Ishikawa (cell line): ENCODE measurements at regions not wholly inside any gene's neighbourhood (a gene's known extent, or its start where the extent isn't known, plus 50 kb on each side); places are given as distances from the start of the nearest gene placed in this dataset.
A peak's percentile ranks its signal among the peaks of the same experiment; 100 is the strongest.

Experiments used
- CEBPB ChIP-seq: IDR thresholded peaks from 2 replicates; pipeline ENCODE4 v1.6.1; 2012
- CREB1 ChIP-seq: IDR thresholded peaks from 2 replicates; pipeline ENCODE4 v1.6.1; 2012; ENCODE audit warnings: low read depth
- EGR1 ChIP-seq: IDR thresholded peaks from 2 replicates; pipeline ENCODE4 v1.6.1; 2012
- EP300 ChIP-seq: IDR thresholded peaks from 2 replicates; pipeline ENCODE4 v1.6.1; 2012; ENCODE audit warnings: borderline replicate concordance
- FOXM1 ChIP-seq: IDR thresholded peaks from 2 replicates; pipeline ENCODE4 v1.6.1; 2012; ENCODE audit warnings: low read depth, borderline replicate concordance
- MAX ChIP-seq: IDR thresholded peaks from 2 replicates; pipeline ENCODE4 v1.6.1; 2012
- NFIC ChIP-seq: IDR thresholded peaks from 2 replicates; pipeline ENCODE4 v1.6.1; 2012
- RAD21 ChIP-seq: IDR thresholded peaks from 2 replicates; pipeline ENCODE4 v1.6.1; 2012; ENCODE audit warnings: low read depth
- TAF1 ChIP-seq: IDR thresholded peaks from 2 replicates; pipeline ENCODE4 v1.6.1; 2012; ENCODE audit warnings: low read depth, mild to moderate bottlenecking
- TCF12 ChIP-seq: IDR thresholded peaks from 2 replicates; pipeline ENCODE4 v1.6.1; 2012; ENCODE audit warnings: low read depth
- TEAD4 ChIP-seq: IDR thresholded peaks from 2 replicates; pipeline ENCODE4 v1.6.1; 2012
- USF1 ChIP-seq: IDR thresholded peaks from 2 replicates; pipeline ENCODE4 v1.6.1; 2012
- YY1 ChIP-seq: IDR thresholded peaks from 2 replicates; pipeline ENCODE4 v1.6.1; 2012; ENCODE audit warnings: low read depth
- ZBTB7A ChIP-seq: IDR thresholded peaks from 2 replicates; pipeline ENCODE4 v1.6.1; 2012; ENCODE audit warnings: low read depth
- TF ChIP-seq, protein P1 (sequence below): IDR thresholded peaks from 2 replicates; pipeline ENCODE4 v1.6.1; 2012; ENCODE audit warnings: low read depth, mild to moderate bottlenecking

DNA sequence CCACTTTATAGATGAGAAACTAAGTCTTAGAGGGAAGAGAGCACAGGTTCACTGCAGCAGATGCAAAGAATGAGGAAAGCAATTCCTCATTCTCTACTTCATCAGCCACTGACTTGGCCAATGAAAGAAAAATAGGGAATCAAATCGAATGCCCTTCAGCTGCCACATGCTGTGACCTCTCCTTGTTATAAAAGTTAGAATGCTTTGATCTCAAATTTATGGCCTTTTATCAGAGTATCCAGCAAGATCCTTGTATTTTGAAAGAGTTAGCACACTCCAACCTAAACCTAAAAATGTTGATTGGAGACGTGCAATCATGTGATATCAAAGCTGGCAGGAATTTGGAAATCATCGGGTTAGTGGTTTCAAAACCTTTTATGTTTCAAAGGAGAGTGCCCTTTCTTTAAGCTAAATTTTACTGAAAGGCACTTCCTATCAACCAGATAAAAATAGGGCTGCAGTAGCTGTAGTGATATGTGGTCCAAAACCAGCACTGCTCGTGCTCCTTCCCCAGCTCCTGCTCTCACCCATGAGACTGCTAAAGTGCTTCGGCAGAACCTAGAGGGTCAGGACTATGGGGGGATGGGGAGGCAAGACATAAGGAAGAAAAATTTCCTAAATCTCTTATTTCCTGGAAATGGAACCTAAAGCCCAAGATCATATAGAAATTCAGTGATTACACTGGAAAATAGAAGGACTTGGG lies 617.0 kb downstream of the PYDC2 start:
- no peak for TF ChIP-seq FOXM1
- no peak for TF ChIP-seq EP300
- TF ChIP-seq, protein P1, sequence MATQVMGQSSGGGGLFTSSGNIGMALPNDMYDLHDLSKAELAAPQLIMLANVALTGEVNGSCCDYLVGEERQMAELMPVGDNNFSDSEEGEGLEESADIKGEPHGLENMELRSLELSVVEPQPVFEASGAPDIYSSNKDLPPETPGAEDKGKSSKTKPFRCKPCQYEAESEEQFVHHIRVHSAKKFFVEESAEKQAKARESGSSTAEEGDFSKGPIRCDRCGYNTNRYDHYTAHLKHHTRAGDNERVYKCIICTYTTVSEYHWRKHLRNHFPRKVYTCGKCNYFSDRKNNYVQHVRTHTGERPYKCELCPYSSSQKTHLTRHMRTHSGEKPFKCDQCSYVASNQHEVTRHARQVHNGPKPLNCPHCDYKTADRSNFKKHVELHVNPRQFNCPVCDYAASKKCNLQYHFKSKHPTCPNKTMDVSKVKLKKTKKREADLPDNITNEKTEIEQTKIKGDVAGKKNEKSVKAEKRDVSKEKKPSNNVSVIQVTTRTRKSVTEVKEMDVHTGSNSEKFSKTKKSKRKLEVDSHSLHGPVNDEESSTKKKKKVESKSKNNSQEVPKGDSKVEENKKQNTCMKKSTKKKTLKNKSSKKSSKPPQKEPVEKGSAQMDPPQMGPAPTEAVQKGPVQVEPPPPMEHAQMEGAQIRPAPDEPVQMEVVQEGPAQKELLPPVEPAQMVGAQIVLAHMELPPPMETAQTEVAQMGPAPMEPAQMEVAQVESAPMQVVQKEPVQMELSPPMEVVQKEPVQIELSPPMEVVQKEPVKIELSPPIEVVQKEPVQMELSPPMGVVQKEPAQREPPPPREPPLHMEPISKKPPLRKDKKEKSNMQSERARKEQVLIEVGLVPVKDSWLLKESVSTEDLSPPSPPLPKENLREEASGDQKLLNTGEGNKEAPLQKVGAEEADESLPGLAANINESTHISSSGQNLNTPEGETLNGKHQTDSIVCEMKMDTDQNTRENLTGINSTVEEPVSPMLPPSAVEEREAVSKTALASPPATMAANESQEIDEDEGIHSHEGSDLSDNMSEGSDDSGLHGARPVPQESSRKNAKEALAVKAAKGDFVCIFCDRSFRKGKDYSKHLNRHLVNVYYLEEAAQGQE = no peak
- TF ChIP-seq YY1 = no peak
- no peak for TF ChIP-seq TAF1
- no peak for TF ChIP-seq USF1
- TF ChIP-seq MAX = no peak
- TF ChIP-seq CREB1 = no peak
- no peak for TF ChIP-seq EGR1
- TF ChIP-seq NFIC = no peak
- TF ChIP-seq RAD21 = no peak
- TF ChIP-seq ZBTB7A = no peak
- no peak for TF ChIP-seq TCF12
- TF ChIP-seq TEAD4 = no peak
- no peak for TF ChIP-seq CEBPB

- TF ChIP-seq MAX (peak; percentile 25; the same call in 1 of the 2 replicates), ZBTB7A (no peak), EGR1 (no peak), TAF1 (no peak), TCF12 (peak; percentile 66), NFIC (peak; percentile 81), CEBPB (no peak), CREB1 (no peak), EP300 (peak; percentile 35; the same call in 1 of the 2 replicates), RAD21 (no peak), USF1 (no peak), TEAD4 (no peak), FOXM1 (no peak), YY1 (peak; percentile 48; the same call in 1 of the 2 replicates)
- TF ChIP-seq, protein P1 = no peak
Measured at GRCh38 chr3:192079098-192079497, 618.1 kb downstream of the PYDC2 start.

GRCh38 chr3:192080336-192080735 lies 619.4 kb downstream of the PYDC2 start:
- TF ChIP-seq EP300 = no peak
- no peak for TF ChIP-seq YY1
- no peak for TF ChIP-seq EGR1

DNA sequence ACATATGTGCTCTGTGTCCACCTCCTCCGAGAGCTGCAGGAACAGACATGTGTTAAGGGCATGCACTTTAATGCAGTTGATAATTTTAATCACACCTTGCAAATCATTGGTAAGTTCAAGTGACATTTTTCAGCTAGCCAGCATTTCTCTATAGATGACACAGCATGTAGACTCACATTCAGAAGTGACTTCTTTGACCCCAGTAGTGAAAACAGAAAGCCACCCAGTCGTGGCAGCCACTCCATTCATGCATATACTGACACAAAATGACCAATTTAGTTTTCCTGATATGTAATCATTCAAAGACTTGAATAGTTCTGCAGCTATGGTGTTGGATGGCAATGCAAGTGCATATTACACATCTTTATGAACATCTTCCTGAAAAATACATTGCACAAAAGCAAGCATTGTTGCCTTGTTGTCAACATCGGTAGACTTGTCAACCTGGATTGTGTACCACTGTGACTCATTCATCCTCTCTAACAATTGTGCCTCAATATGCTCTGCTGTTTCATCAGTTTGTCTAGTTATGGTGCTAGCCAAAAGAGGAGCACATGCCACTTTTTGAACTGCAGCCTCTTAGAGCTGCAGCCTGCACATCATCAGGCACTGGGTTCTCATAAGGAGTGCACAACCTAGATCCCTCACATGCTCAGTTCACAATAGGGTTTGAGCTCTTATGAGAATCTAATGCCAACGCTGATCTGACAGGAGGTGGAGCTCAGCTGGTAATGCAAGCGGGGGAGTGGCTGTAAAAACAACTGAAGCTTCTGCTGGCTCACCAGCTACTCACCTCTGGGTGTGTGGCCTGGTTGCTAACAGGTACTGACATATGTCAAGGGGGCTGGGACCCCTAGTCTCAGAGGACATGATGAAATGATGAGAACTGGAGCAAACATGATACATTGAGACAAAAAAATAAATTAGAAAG lies 622.0 kb downstream of the PYDC2 start:
- TF ChIP-seq NFIC (no peak), FOXM1 (no peak), CEBPB (no peak), ZBTB7A (no peak), TAF1 (no peak), USF1 (no peak), TCF12 (no peak), EP300 (no peak), TEAD4 (no peak), RAD21 (no peak), EGR1 (no peak)
